HCT116 (cell line): ENCODE measurements at regions not wholly inside any gene's neighbourhood (a gene's known extent, or its start where the extent isn't known, plus 50 kb on each side); places are given as distances from the start of the nearest gene placed in this dataset.

Experiments
- ATAC-seq: fragments of 200-7000 bp; cut with Tn5 transposase; 2 replicates; pipeline ENCODE4 v1.9.1; 2020; ENCODE audit warnings: mild to moderate bottlenecking, moderate library complexity
- BruUV-seq: library from RNA; stranded (reverse); fragments of 400-500 nt; replicated peaks from 2 replicates; lab custom pipeline; 2021; lab: Mats Ljungman, UMichigan
- CTCF ChIA-PET: fragments of 300-600 bp; sonication (Branson Sonifier 250); formaldehyde crosslinking; loops from one replicate; lab custom pipeline; 2021; ENCODE audit warnings: antibody characterized with exemption; lab: Charles Lee
- POLR2A ChIA-PET: fragments of 300-600, 350-600 bp; sonication (Branson Sonifier 250); formaldehyde crosslinking; loops from one replicate; lab custom pipeline; 2021; ENCODE audit warnings: antibody characterized with exemption; lab: Charles Lee
- RAD21 ChIA-PET, 2 experiments: fragments of 300-600 bp; sonication (Branson Sonifier 250); formaldehyde crosslinking; loops; one replicate each; lab custom pipeline; 2023; ENCODE audit warnings: low total read pairs in 2 of 2; ENCODE audit not compliant: uncharacterized antibody in 2 of 2, unreplicated experiment in 2 of 2, low non-redundant PET in 1 of 2; lab: Charles Lee
- DNase-seq: peaks from one replicate; pipeline ENCODE4 v3.0.0-alpha.2; 2010; ENCODE audit warnings: low read depth, low spot score
- H2AFZ ChIP-seq: fragments of 200-600 bp; shearing (Covaris generic), sonication (generic); 2 replicates; pipeline ENCODE4 v1.6.1; 2017; ENCODE audit warnings: low read depth, mixed run types, mixed read lengths, antibody characterized with exemption, low read length; ENCODE audit not compliant: poor library complexity, severe bottlenecking
- H3K27ac ChIP-seq: 2 replicates; pipeline ENCODE4 v1.5.1; 2012; ENCODE audit warnings: low read depth, low read length
- H3K27me3 ChIP-seq: fragments of 200-600 bp; sonication (generic); 2 replicates; pipeline ENCODE4 v1.6.1; 2016; ENCODE audit warnings: mixed run types, low read length, mixed read lengths; ENCODE audit not compliant: insufficient read depth
- H3K36me3 ChIP-seq, 2 experiments: fragments of 200-500 bp in 1 of 2; fragments of 200-600 bp in 1 of 2; sonication (Bioruptor generic) in 1 of 2; sonication (generic) in 1 of 2; 2 replicates each; pipeline versions ENCODE4 v1.5.1 to v1.6.1; 2014 to 2016; ENCODE audit warnings: low read length in 2 of 2, inconsistent platforms in 1 of 2, mixed read lengths in 1 of 2, mixed run types in 1 of 2; ENCODE audit not compliant: insufficient read depth in 2 of 2, control insufficient read depth in 1 of 2
- H3K4me1 ChIP-seq, 2 experiments: fragments of 200-600 bp in 1 of 2; sonication (generic) in 1 of 2; 2 replicates each; pipeline versions ENCODE4 v1.5.1 to v1.6.1; 2012 to 2017; ENCODE audit warnings: low read length in 2 of 2, inconsistent platforms in 1 of 2, mild to moderate bottlenecking in 1 of 2, mixed read lengths in 1 of 2, mixed run types in 1 of 2, moderate library complexity in 1 of 2; ENCODE audit not compliant: insufficient read depth in 2 of 2, control insufficient read depth in 1 of 2
- H3K4me2 ChIP-seq: fragments of 200-600 bp; sonication (generic); 2 replicates; pipeline ENCODE4 v1.6.1; 2017; ENCODE audit warnings: mixed run types, low read length, mixed read lengths
- H3K4me3 ChIP-seq, 2 experiments: fragments of 200-600 bp in 1 of 2; sonication (generic) in 1 of 2; replicated peaks in 1 of 2; 2 replicates each; pipeline ENCODE4 v1.5.1; 2011 to 2016; ENCODE audit warnings: low read length in 2 of 2, control low read depth in 1 of 2, low read depth in 1 of 2, mild to moderate bottlenecking in 1 of 2, mixed read lengths in 1 of 2, mixed run types in 1 of 2
- H3K79me2 ChIP-seq: fragments of 200-600 bp; sonication (generic); 2 replicates; pipeline ENCODE4 v1.6.1; 2017; ENCODE audit warnings: mild to moderate bottlenecking, mixed run types, low read length, moderate library complexity, mixed read lengths; ENCODE audit not compliant: insufficient read depth
- H3K9ac ChIP-seq: fragments of 200-600 bp; sonication (generic); 2 replicates; pipeline ENCODE4 v1.6.1; 2016; ENCODE audit warnings: low read length, mixed read lengths
- H3K9me2 ChIP-seq: fragments of 200-600 bp; sonication (generic), shearing (Covaris generic); 2 replicates; pipeline ENCODE4 v1.6.1; 2017; ENCODE audit warnings: mixed run types, mild to moderate bottlenecking, moderate library complexity; ENCODE audit not compliant: insufficient read depth
- H3K9me3 ChIP-seq, 2 experiments: fragments of 200-500 bp in 1 of 2; fragments of 200-600 bp in 1 of 2; sonication (Bioruptor generic) in 1 of 2; sonication (generic) in 1 of 2; 2 replicates each; pipeline ENCODE4 v1.6.1; 2014 to 2017; ENCODE audit warnings: low read length in 2 of 2, mixed read lengths in 2 of 2, inconsistent platforms in 1 of 2, low read depth in 1 of 2, mild to moderate bottlenecking in 1 of 2, mixed run types in 1 of 2, moderate library complexity in 1 of 2; ENCODE audit not compliant: control insufficient read depth in 1 of 2, insufficient read depth in 1 of 2
- H4K20me1 ChIP-seq: fragments of 200-600 bp; sonication (generic), shearing (Covaris generic); 2 replicates; pipeline ENCODE4 v1.6.1; 2017; ENCODE audit warnings: mixed run types, mild to moderate bottlenecking, moderate library complexity; ENCODE audit not compliant: insufficient read depth
- CEBPB ChIP-seq: IDR thresholded peaks from 2 replicates; pipeline ENCODE4 v1.6.1; 2012; ENCODE audit warnings: low read depth
- CTCF ChIP-seq, 3 experiments: fragments of 200-600 bp in 1 of 3; sonication (generic) in 1 of 3; IDR thresholded peaks in 2 of 3; conservative IDR thresholded peaks in 1 of 3; 2 replicates each; pipeline ENCODE4 v1.5.1; 2012 to 2017; ENCODE audit warnings: low read depth in 2 of 3, low read length in 2 of 3, antibody characterized with exemption in 1 of 3, borderline replicate concordance in 1 of 3, control low read depth in 1 of 3, mild to moderate bottlenecking in 1 of 3, mixed read lengths in 1 of 3, mixed run types in 1 of 3, moderate library complexity in 1 of 3; ENCODE audit not compliant: insufficient read depth in 1 of 3
- EGR1 ChIP-seq: IDR thresholded peaks from 2 replicates; pipeline ENCODE4 v1.6.1; 2012; ENCODE audit warnings: low read depth
- ELF1 ChIP-seq: IDR thresholded peaks from 2 replicates; pipeline ENCODE4 v1.6.1; 2012; ENCODE audit warnings: low read depth, borderline replicate concordance
- FOSL1 ChIP-seq: IDR thresholded peaks from 2 replicates; pipeline ENCODE4 v1.6.1; 2012; ENCODE audit warnings: low read depth
- POLR2A ChIP-seq: IDR thresholded peaks from 2 replicates; pipeline ENCODE4 v1.7.0; 2011; ENCODE audit warnings: borderline replicate concordance; ENCODE audit not compliant: insufficient read depth, insufficient read length; ENCODE audit errors: extremely low read depth
- SIN3A ChIP-seq: IDR thresholded peaks from 2 replicates; pipeline ENCODE4 v1.6.1; 2012; ENCODE audit warnings: low read depth
- SP1 ChIP-seq: IDR thresholded peaks from 2 replicates; pipeline ENCODE4 v1.6.1; 2012; ENCODE audit warnings: low read depth
- SRF ChIP-seq: IDR thresholded peaks from 2 replicates; pipeline ENCODE4 v1.6.1; 2012; ENCODE audit warnings: low read depth
- ZBTB33 ChIP-seq: IDR thresholded peaks from 2 replicates; pipeline ENCODE4 v1.6.1; 2011; ENCODE audit warnings: mild to moderate bottlenecking, low read length, moderate library complexity; ENCODE audit not compliant: insufficient replicate concordance; ENCODE audit errors: extremely low read depth
- intact Hi-C: fragments of 100-400 bp; cut with micrococcal nuclease; formaldehyde crosslinking; loops from 2 replicates; pipeline ENCODE4 v1.10.0; 2022

GRCh38 chr1:168941640-168942039, 164.8 kb upstream of the ATP1B1 start:
- no peak for ATAC-seq
- ChIA-PET RAD21 (no interaction called here), POLR2A (no interaction called here), CTCF (no interaction called here)
- Histone ChIP-seq H3K9me2 (no peaks in the 10 kb centered on the region), H3K4me1 (no peaks in the 10 kb centered on the region), H3K4me3 (no peak overlapping the region), H3K4me2 (no peak overlapping the region), H4K20me1 (no peaks in the 10 kb centered on the region), H3K9ac (no peak overlapping the region), H3K27me3 (no peaks in the 10 kb centered on the region), H3K9me3 (no peaks in the 10 kb centered on the region), H2AFZ (no peak overlapping the region), H3K79me2 (no peaks in the 10 kb centered on the region), H3K36me3 (no peaks in the 10 kb centered on the region), H3K27ac (no peak overlapping the region)
- no peak for DNase-seq
- intact Hi-C loops = no loop called here
- TF ChIP-seq SP1 = no peak
- no peak for TF ChIP-seq CTCF (IDR thresholded peaks at IDR 0.05 in 2 of 3, conservative IDR thresholded peaks at IDR 0.05 in 1 of 3; ENCODE audit: borderline replicate concordance in 1 of 3, insufficient read depth in 1 of 3, low read depth in 2 of 3, low read length in 2 of 3)
- BruUV-seq = no TSS peak

- Histone ChIP-seq H4K20me1 (no peaks in the 10 kb centered on the region), H3K79me2 (no peaks in the 10 kb centered on the region), H3K9ac (no peak overlapping the region), H3K9me2 (no peaks in the 10 kb centered on the region), H3K27ac (no peak overlapping the region), H3K4me3 (no peak overlapping the region), H3K9me3 (no peaks in the 10 kb centered on the region), H3K27me3 (no peaks in the 10 kb centered on the region), H3K4me2 (no peak overlapping the region), H2AFZ (no peak overlapping the region), H3K36me3 (no peaks in the 10 kb centered on the region), H3K4me1 (no peaks in the 10 kb centered on the region)
- no peak for TF ChIP-seq ELF1
- TF ChIP-seq FOSL1 = no peak
- no peak for TF ChIP-seq EGR1
- TF ChIP-seq SRF = no peak
- no peak for TF ChIP-seq POLR2A
- TF ChIP-seq ZBTB33 = no peak
- no peak for TF ChIP-seq CEBPB
- TF ChIP-seq SIN3A = no peak
- DNase-seq (no peak), ATAC-seq (no peak)
- intact Hi-C loops = no loop called here
- ChIA-PET RAD21 (no interaction called here), POLR2A (no interaction called here), CTCF (no interaction called here)
- no TSS peak for BruUV-seq
Measured at GRCh38 chr1:168942165-168942564, 164.3 kb upstream of the ATP1B1 start.
